ENCODE measurements at regions not wholly inside any gene's neighbourhood (a gene's known extent, or its start where the extent isn't known, plus 50 kb on each side); places are given as distances from the start of the nearest gene placed in this dataset.

DNA sequence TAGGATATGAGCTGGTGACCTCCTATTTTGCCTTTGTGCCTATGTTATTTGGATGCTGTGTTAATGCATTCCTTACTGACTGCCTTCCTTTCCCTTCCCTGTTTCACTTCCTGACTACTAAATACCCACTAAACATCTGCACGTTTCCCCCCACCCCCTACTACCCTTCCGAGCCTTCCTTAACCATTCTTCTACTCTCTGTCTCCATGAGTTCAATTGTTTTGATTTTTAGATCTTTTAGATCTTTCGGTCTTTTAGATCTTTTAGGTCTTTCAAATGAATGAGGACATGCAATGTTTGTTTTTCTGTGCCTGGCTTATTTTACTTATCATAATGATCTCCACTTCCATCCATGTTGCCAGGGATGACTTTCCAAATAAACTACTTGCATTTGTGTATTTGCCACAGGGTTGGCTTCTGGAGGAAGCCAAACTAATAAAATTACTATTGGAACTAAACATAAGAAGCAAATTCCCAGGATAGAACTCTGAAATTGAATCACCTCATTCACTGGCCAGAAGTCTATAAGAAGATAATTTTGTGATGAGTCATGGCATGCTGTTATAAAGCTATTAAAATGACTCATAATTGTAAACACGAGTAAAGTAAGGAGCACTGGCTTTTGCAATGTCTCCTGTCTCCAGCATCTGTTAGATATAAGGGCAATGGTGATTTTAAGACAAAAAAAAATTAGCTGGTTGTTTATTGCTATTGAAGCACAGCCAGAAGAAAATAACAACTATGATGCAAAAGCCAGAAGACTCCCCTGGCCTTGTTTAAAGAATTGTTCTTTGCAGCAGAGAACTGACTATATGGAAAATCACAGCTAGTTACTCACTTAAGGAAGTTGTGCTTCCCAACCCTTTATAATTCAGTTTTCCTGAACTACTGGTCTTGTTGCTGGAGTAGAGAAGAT lies 586.3 kb downstream of the LRFN5 start:
- in situ Hi-C loops (cut with MboI; ENCODE audit: low sequenced_read_pairs, unreplicated experiment), result no loop called here
- DNase-seq (ENCODE audit: low spot score), result no peak
- TF ChIP-seq CTCF (IDR thresholded peaks at IDR 0.05; ENCODE audit: borderline replicate concordance, control extremely low read depth, extremely low read depth, insufficient read depth, missing control alignments), result no peak

DNA sequence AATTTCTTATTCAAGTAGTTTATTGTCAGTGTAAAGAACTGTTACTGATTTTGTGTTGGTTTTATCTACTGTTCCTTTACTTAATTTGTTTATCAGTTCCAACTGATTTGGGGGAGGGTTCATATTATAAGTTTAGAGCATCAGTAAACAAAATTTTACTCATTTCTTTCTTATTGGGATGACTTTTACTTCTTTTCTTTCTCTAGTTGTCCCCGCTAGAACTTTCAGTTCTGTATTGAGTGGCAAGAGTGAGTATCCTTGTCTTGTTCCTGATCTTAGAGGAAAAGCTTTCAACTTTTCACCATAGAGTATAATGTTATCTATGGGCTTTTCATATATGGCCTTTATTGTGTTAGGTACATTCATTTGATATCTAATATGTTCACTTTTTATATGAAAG lies 584.1 kb downstream of the LRFN5 start:
- in situ Hi-C loops (cut with MboI; ENCODE audit: low sequenced_read_pairs, unreplicated experiment), result no loop called here
- DNase-seq (ENCODE audit: low spot score), result no peak
- TF ChIP-seq CTCF (IDR thresholded peaks at IDR 0.05; ENCODE audit: borderline replicate concordance, control extremely low read depth, extremely low read depth, insufficient read depth, missing control alignments), result no peak

DNA sequence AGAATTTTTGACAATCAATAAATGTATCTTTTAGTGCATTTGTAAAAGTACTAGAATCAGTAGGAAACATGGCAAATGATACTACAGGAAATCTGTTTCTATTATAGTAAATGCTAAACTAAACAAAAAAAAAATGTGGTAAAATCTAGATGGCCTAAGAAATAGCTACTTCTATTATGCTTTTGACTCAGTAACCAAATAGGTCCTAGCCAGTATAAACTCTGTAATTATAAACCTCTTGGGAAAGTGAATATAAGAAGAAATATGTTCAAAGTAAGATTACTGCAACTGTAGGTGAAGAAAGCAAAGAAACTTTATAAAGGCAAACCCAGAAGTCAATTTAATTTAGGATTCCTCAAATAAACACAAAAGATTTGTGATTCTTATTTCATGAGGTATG lies 581.2 kb downstream of the LRFN5 start:
- TF ChIP-seq CTCF (IDR thresholded peaks at IDR 0.05; ENCODE audit: borderline replicate concordance, control extremely low read depth, extremely low read depth, insufficient read depth, missing control alignments), result no peak
- in situ Hi-C loops (cut with MboI; ENCODE audit: low sequenced_read_pairs, unreplicated experiment), result no loop called here

DNA sequence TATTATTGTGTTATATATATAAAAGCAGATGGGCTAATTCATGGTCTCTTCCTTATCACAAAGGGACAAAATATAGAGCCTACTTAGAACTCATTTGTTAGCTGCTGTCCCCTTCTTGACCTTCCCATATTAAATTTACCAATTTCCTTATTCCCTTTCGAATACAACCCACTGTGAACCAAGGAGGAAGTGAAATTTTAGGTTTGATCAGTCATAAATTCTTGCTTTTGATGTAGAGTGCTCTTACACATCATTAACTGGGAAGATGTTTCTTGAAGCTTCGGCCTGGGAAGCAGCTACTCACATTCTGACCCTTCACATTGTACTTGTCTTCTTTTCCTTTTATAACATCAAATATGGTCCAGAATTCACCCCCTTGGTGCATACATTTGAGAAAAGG lies 579.0 kb downstream of the LRFN5 start:
- DNase-seq (ENCODE audit: low spot score), result no peak
- TF ChIP-seq CTCF (IDR thresholded peaks at IDR 0.05; ENCODE audit: borderline replicate concordance, control extremely low read depth, extremely low read depth, insufficient read depth, missing control alignments), result no peak
- in situ Hi-C loops (cut with MboI; ENCODE audit: low sequenced_read_pairs, unreplicated experiment), result no loop called here

More for the DNA sequence above, 581.2 kb downstream of the LRFN5 start:
- DNase-seq (ENCODE audit: low spot score), result no peak

- in situ Hi-C loops (cut with MboI; ENCODE audit: low sequenced_read_pairs, unreplicated experiment), result no loop called here
- DNase-seq (ENCODE audit: low spot score), result no peak
- TF ChIP-seq CTCF (IDR thresholded peaks at IDR 0.05; ENCODE audit: borderline replicate concordance, control extremely low read depth, extremely low read depth, insufficient read depth, missing control alignments), result no peak
Measured at GRCh38 chr14:42174357-42174756, 567.7 kb downstream of the LRFN5 start.

- in situ Hi-C loops (cut with MboI; ENCODE audit: low sequenced_read_pairs, unreplicated experiment), result no loop called here
- DNase-seq (ENCODE audit: low spot score), result no peak
- TF ChIP-seq CTCF (IDR thresholded peaks at IDR 0.05; ENCODE audit: borderline replicate concordance, control extremely low read depth, extremely low read depth, insufficient read depth, missing control alignments), result no peak
Measured at GRCh38 chr14:42173206-42173605, 566.5 kb downstream of the LRFN5 start.

Measured in GM13976 (cell line).